ENCODE measurements at regions not wholly inside any gene's neighbourhood (a gene's known extent, or its start where the extent isn't known, plus 50 kb on each side); places are given as distances from the start of the nearest gene placed in this dataset.
"Not testable (repeated sequence)": the region's sequence is repeated elsewhere in the genome, so short reads cannot be mapped to it uniquely, and the experiment has no call there.

DNA sequence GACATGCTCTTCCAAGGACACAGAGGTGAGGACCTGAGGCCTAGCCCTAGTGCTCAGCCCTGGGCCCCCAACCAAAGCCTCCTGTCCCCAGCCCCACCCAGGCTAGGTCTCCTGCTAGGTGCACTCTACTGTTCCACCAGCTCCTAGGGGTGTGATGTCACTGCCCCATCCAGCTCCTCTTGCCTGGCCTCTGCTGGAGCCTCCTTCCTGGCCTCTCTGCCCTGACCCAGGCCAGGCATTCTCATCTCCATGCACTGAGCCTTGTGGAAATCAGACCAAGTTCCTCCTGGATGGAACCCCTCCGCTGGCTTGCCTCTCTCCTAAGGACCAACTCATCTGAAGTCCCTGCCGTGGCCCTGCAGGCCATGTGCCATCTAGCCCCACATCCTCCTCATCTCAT, 156.8 kb downstream of the INHBB start:
- DNase-seq, result no peak

DNA sequence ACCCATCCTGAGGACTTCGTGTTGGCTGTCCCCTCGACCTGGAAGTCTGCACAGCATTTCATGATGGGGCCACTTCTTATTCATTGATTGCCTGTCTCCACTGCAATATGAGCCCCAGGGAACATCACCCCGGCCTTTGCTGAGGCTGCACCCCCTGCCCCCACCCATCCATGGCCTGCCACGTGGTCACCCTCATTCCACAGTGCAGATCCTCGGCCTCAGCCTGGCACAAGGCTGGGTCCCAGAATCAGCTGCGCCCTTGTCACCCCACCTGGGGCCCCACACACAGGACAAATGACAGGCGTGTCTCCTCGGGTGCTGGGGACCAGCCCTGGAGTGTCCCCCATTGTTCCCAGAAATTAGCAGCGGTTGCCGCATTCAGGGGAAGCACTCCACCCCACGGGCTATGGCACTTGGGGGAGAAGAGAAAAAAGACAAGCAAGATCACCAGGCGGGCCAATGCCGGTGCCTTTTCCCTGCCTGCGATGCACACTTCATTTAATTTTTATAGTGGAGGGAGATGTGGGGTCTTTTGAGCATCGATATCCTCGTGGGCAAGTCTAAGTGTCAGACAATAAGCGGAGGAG, 157.4 kb downstream of the INHBB start:
- no peak for DNase-seq

DNA sequence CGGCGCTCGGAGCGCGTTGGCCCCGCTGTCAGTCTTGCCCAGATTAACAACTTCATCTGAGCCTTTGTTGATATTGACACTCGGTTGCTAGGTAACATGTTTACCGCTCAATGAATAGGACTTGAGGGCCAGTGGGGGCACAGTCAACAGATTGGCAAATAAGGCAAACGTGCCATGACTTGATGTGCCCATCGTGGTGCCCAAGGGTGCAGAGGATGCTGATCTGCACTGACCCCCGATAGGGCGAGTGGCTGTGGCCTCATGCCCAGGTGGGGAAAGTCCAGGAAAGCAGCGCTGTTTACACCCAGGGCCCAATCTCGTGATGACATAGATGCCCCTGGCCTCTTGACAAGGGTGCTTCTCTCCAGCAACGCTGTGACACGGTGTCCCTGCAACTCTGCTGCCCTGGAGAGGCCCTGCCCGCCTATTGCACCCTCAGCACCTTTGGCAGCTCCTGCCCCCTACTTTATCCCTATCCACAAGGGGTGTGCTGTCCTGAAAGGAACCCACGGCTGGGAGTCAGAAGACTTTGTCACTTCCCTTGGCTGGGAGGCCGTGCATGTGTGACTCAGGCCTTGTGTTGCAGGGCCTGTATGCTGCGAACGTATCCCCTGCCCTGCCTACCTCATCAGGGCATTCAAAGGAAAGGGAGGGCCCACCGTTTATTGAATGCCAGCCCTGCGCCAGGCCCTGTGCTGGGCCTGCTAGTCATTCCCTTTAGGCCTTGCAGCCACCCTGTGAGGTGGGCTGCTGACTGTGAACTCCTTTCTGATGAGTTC, 158.0 kb downstream of the INHBB start:
- DNase-seq, result no peak

DNA sequence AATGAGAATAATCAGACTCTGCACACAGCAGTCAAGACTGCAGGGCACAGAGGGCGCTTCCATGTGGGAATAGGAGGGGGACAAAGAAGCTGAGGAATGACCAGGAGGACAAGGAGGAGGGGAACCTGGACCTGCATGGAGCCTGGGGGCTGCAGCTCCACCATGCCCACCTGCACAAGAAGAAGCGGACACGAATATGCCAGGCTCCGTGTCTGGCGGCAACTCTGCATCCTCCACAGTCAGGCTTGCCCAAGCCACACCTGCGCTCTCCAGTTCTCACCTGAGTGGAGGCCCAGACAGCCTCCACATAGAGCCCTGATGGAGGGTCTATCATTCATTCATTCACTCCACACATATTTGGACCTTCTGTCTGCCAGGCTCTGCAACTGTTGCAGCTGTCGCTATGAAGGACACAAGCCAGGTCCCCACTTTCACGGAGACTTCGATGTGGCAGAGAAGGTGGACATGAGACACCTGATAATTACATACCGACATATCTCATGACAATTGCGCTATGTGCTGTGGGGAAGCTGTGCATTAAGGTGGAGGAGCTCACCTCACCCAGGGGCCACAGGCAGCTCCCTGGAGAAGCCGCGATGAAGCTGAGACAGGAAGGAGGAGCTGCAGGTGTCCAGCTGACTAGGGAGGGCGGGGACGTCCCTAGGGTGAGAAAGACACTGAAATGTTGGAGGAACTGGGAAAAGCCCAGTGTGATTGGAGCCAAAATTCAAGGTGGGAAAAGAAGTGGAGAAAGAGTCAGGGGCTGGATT, 159.2 kb downstream of the INHBB start:
- no peak for DNase-seq

DNA sequence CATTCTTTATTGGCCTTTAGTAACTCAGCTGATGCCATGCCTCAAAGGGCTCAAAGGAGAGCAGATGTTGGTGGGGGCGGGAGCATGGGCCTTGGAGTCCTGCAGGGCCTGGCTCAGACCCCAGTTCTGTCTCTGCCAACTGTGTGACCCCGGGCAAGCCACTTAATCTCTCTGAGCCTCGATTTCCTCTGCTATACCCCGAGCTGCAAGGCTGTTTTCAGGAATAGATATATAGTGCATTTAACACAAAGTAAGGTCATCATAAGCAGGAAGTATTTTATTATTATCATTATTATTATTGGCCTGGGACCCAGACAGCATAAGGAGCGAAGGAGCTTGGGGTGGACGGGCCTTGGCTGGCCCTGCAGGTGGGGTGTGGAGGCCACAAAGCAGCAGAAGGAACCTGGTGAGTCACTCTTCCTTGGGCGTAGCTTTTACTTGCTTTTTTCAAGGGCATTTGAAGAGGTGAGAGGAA, 162.7 kb downstream of the INHBB start:
- no peak for DNase-seq

DNA sequence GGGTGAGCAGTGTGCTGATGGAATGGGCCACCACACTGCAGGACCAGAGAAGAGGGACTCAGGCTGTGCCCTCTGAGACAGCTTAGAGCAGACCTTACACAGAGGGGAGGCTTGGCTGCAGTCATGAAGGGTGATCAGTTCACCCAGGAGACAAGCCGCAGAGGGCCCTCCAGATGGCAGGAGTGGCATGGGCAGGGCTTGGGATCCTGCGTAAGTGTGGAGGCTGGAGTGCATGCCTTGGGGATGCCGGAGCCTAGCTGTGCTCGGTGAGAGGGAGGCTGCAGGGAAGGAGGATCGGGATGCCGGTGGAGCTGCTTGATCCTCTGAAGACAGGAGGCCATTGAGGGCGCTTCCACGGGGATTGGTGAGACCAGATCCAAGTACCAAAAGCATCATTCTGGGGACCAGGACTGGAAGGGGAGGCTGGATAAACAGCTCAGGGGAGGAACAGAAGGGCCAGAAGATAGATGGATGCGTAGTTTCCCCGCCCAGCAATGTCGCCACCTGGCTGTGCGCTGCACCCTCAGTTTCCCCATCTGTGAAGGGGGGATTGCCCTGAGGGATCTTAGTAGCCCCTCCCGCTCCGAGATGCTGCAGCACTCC, 163.4 kb downstream of the INHBB start:
- no peak for DNase-seq

DNA sequence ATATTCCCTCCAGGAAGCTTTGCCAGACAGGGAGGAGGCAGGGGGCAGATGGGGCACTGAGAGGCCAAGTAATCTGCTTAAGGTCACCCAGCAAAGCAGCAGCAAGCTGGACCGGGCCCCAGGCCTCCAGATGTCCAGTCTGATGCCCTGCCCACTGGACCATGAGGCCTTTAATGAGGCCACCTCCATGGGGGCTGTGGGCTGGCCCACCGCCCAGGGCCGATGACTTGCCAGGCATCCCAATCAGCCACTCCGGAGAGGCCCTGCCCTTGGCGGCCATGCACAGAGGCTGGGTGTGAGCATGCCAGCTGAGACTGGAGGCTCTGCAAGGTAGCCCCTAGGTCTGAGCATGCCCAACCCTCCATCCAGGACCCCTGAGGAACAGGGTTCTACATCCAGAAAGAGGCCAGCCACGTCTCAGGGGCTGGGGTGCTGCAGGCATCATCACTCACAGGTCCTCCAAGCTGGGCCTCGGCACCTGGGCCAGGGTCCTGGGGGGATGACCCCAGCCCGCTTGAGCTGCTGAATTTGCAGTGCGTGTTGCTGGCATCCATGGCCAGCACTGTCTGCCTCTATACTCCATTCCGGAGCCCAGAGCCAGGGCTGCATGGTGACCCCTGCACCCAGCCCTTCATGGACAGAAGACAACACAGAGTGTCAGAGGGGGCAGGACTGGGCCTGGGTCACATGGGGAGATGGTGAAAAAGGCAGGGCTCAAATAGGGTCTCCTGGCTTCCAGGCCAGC, 164.2 kb downstream of the INHBB start:
- no peak for DNase-seq

DNA sequence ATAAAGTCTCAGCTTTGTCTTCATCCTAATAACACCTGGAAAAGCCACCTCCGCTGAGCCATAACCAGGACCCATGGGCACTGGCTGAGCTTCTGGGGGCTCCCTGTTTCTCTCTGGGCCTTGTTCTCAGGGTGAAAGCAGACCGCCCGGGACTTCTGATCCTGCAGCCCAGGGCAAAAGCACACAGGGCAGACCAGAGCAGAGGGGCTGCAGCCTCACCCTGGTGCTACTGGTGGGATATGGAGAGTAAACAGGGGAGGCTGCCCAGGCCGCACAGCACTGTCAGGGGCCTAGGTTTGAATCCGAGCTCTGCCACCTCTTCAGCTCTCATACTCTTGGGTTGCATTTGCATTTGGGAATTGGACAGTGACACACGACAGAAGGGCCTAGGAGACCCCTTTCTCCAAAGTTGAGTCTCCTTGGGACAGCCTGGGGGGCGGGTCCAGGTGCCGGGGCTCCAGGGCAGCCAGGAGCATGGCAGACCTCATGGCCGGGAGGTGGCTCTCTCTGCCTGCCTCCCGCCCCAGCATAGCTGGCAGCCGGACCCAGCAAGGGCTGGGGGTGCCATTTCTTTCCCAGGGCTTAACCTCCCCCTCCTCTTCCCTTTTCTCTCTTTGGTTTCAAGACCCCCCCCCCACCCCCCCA, 164.9 kb downstream of the INHBB start:
- no peak for DNase-seq

DNA sequence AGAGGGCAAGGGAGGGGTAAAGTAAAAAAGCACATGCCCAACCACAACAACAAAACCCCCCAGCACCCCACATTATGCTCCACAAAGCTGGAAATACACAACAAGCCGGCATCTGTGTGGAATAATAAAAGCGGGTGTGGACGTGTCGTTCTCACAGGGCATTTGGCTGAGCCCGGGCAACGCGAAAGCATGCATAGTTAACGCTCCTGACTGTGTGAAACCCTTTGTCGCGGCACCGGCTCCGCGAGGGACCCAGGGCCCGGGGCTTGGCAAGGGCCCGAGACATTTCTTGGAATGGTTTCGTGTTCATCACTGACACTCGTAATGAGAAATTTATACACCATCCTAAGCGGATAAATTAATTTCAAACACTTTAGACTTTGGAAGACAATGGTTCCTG, 165.6 kb downstream of the INHBB start:
- no peak for DNase-seq

DNA sequence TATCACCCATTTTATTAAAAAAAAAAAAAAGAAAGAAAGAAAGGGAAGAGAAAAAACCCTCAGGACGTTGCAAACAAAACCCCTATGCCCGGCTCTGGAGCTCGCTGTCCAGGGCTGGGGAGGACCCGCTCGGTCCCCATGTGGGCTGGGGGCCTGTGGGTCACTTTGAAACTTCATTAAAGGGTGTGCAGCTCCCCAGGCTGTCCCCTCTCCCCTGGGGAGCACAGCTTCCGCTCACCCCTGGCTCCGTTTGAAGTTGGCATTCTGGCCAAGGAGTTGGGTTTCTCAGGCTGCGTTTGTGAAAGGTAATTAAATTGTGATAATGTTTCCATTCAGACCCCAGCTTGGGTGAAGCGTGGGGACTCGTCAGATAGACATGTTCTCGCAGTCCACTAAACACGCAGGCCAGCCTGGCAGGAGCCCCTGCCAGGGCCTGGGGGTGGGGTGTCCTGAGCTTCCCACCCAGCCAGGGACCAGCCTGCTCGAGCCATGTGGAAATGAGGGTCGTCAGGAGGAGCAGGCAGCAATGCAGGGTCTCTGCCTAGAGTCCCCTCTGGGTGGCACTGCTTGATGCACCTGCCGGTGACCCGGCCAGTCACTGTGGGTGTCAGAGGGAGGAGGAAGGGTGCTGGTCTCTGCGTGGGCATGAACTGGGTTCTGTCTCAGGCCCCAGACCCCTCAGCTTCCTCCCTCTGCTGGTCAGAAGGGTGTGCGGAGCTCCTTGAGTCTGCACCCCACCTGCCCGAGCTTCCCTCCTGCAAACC, 166.2 kb downstream of the INHBB start:
- no peak for DNase-seq

DNA sequence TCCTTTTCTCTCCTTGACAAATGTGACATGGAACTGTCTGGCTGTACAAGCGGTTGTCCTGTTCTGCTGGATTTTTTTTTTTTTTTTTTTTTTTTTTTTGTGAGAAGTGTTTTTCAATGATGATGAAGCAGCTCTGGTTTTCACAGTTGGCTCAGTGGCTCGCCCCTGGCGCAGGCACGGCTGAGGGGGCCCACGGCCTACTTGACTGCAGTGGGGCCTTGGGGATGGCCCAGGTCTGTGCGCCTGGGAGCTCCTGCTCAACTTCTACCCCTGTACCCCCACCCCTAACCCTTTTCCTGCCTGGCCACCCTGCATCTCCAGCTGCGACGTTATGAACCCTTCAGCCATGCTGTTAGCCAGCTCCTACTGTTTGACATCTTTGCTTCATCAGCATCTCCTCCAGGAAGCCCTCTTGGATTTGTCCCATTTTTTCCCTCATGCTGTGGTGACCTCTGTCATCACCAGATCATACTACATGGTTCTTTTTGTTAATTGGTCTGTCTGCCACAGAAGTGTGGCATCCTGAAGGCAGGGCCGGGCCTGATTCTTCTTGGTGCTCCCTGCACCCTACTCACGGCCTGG, 167.9 kb downstream of the INHBB start:
- DNase-seq, result no peak

DNA sequence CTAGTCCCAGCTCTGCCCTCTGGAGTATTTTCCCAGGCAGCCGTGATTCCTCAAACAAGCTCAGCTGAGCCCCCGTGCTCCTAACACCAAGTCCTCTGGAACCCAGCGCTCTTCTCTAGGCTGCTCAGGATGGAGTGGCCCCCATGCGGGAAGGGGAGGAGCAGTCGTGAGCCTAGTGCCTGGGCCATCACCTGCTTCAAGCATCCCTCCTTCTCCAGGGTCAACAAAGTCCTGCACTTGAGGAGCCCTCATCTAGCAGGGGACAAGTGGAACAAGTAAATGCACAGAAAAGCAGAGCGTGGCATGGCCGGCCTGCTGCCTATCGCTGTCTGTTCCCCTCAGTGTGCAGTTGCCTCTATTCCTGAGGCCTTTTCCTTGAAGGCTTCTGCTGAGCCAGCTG, 168.6 kb downstream of the INHBB start:
- no peak for DNase-seq

DNA sequence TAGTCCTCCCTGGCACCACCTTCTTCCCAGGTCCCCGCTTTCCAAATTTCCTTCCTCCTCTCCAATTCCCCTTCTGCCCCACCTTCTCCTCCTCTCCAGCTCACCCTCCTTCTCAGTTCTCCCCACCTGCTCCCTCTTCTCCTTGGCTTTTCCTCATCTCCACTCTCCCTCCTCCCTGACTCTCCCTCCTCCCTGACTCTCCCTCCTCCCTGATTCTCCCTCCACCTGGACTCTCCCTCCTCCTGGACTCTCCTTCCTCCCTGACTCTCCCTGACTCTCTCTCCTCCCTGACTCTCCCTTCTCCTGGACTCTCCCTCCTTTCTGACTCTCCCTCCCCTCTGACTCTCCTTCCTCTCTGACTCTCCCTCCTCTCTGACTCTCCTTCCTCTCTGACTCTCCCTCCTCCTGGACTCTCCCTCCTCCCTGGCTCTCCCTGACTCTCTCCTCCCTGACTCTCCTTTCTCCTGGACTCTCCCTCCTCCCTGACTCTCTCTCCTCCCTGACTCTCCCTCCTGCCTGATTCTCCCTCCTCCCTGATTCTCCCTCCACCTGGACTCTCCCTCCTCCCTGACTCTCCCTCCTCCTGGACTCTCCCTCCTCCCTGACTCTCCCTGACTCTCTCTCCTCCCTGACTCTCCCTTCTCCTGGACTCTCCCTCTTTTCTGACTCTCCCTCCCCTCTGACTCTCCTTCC, 169.3 kb downstream of the INHBB start:
- DNase-seq, result not testable (repeated sequence)

DNA sequence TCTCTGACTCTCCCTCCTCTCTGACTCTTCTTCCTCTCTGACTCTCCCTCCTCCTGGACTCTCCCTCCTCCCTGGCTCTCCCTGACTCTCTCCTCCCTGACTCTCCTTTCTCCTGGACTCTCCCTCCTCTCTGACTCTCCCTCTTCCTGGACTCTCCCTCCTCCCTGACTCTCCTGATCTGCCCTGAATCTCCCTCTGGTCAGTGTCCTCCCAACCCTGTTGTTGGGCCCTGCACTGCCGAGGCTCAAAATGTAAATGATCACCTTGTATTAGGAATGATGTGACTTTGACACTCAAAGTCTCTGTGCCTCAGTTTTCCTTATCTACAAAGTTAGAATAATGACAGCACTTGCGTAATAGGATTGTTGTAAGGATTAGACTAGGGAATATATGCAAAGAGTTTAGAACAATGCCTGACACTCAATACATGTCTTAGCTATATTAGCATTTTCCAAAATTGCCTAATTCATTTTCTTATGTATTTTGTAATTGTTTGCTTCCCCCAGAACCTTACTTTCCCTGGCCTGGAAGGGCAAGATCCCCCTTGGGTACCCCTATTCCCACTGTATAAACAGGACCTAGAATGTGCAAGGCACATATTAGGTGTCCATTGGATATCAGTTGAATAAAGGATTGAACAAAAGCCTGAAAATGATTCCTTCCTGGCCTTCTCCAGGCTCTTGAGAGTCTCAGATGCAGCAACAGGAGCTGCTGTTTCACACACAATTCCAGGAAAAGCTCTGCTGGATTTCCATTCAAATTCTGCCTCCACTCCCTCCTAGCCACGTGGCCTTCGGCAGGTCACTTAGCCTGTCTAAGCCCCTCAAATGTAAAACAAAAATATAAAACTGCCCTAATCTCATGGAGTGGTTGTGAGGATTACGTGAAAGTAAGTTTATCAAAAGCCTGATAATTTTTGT, 170.1 kb downstream of the INHBB start:
- no peak for DNase-seq

DNA sequence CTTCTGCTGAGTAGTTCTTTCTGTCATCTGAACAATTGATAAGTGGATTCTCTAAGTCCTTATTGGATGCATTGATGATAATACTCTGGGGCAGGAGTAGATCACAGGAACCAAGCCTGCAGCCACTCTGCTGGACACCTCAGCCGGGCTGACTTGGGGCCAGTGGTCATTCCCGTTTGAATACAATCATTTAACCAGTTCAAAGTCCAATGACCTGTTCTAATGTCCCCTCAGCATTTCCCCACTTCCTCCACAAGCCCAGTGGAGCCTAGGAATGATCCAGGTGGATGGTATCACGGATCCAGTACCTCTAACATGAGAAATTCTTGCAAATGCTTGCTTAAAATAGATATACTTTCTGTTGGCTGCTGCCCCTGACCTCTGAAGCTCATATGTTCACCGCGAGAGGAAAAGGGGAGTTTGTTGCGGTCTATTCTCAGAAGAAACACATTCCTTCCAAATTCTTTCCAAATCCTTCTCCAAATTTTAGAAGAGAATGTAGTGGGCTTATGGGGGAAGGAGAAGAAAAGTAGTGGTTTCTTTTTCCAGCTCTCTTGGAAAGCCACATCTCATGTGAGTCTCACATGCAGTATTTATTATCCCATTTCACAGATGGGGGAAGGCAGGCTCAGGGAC, 170.9 kb downstream of the INHBB start:
- no peak for DNase-seq

DNA sequence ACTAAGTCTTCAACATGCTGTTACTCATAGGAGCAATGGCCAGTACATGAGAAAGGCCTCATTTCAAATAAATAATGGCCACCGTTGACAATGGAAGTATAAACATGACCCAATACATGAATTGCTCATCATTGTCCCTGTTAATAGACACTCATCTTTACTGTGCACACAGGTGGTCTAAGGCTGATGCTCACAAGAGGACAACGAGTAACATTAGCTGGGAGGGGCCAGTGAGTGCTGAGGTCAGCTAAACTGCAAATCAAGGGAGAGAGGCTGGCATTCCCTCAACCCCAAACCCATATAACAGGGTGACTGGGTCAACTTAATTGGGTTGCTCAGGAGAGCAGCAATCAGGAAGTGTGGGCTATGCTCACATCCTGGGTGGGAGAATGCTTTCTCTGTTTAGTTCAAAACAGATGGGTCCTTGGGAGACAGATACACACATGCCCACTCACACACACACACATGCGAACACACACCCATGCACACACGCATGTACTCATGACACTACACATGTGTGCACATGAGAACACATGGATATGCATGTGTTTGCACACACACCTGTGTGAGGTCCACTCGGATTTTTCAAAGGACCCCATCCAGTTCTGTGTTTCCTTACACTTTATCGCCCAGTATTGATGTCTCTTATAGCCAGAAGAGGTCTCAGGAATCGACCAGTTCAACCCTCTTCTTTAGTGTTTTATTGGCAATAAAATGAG, 172.0 kb downstream of the INHBB start:
- no peak for DNase-seq

DNA sequence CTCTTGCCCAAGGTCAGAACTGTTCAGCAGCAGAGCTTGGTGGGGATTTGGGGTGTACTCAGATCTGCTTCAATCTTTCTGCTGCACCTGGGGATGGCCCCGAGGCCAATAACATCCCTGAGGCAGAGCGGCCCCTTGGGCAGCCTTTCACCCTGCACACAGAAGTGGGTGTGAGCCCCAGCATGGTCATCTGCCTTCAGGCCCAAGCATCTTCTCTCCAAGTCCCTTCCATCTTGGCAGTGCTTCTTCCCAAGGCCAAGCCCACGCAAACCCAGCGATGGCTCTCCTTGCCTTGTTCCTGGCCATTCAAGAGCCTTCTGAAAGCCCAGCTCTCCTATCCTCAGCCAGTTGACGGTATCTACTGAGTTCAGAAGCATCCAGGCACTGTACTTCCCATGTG, 172.9 kb downstream of the INHBB start:
- no peak for DNase-seq

DNA sequence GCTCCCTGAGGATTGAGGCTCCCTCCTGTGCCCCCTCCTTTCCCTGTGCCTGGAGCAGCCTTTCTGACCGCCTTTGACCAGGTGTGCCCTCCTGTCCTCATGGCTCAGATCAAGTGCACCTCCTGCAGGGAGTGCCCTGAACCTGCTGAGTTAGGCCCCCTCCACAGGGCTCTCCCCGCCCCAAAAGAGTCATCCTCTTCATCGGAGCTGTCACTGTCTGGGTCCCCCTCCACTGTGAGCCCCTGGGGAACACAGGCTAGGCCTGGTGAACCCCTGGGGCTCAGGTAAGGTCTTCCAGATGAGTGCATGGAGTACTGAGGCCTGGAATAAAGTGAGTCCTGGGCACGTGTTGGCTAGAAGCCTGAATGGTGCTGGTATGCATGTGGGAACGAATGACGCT, 173.5 kb downstream of the INHBB start:
- no peak for DNase-seq

Data from activated CD4-positive, alpha-beta T cell treated with anti-CD3 and anti-CD28 coated beads for 4 hours (primary cell).